ENCODE measurements at regions not wholly inside any gene's neighbourhood (a gene's known extent, or its start where the extent isn't known, plus 50 kb on each side); places are given as distances from the start of the nearest gene placed in this dataset.
"Not testable (repeated sequence)": the region's sequence is repeated elsewhere in the genome, so short reads cannot be mapped to it uniquely, and the experiment has no call there.

DNA sequence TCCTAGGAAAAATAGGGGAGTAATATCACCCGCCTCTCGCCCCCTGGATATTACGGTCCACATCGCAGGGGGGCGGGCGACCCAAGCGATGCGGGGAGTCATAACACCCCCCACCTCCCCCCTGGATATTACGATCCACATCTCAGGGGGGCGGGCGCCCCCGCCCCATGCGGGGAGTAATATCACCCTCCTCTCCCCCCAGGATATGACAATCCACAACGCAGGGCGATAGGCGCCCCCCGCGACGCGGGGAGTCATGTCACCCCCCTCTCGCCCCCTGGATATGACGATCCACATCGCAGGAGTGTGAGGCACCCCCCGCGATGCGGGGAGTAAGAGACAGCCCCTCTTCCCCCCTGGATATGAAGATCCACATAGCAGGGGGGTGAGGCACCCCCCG is 684.4 kb upstream of the PCDH9 start:
- Histone ChIP-seq H3K4me1 (ENCODE audit: low read length) (no peaks in the 10 kb centered on the region), H3K27ac (ENCODE audit: low read length) (no peak overlapping the region), H2AFZ (ENCODE audit: low read length) (no peak overlapping the region), H3K4me3 (ENCODE audit: low read length) (no peak overlapping the region), H3K9ac (ENCODE audit: low read length) (no peak overlapping the region), H3F3A (ENCODE audit: insufficient read depth, low read length) (no peaks in the 10 kb centered on the region), H3K27me3 (replicated peaks; ENCODE audit: insufficient read depth, low read length) (no peaks in the 10 kb centered on the region), H3K9me2 (replicated peaks; ENCODE audit: insufficient read depth, low read length) (no peaks in the 10 kb centered on the region), H3K36me3 (replicated peaks; ENCODE audit: insufficient read depth, low read length) (no peaks in the 10 kb centered on the region), H3K4me2 (ENCODE audit: low read depth, low read length) (no peak overlapping the region), H4K20me1 (ENCODE audit: insufficient read depth, low read length) (no peaks in the 10 kb centered on the region), H3K9me3 (replicated peaks; ENCODE audit: insufficient read depth, low read length) (no peaks in the 10 kb centered on the region), H3K79me2 (ENCODE audit: low read length) (no peaks in the 10 kb centered on the region)
- no peak for TF ChIP-seq EZH2 (optimal IDR thresholded peaks at IDR 0.05; ENCODE audit: low read depth, low read length)
- TF ChIP-seq EZH2phosphoT487 (IDR thresholded peaks at IDR 0.05; ENCODE audit: low read length): no peak
- TF ChIP-seq CTCF (IDR thresholded peaks at IDR 0.05; ENCODE audit: low read length): no peak
- no peak for DNase-seq

DNA sequence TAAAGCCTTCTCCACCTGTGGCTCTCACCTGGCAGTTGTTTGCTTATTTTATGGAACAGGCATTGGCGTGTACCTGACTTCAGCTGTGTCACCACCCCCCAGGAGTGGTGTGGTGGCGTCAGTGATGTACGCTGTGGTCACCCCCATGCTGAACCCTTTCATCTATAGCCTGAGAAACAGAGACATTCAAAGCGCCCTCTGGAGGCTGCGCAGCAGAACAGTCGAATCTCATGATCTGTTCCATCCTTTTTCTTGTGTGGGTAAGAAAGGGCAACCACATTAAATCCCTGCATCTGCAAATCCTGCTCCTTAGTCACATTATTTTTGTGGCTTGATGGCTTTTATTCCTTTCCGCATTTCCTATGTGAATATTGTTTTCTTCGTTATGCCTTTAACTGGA is 672.8 kb upstream of the PCDH9 start:
- not testable (repeated sequence) for H3K4me1 ChIP-seq (ENCODE audit: low read length); H3K9me3 ChIP-seq (replicated peaks; ENCODE audit: insufficient read depth, low read length); H3K9me2 ChIP-seq (replicated peaks; ENCODE audit: insufficient read depth, low read length); H4K20me1 ChIP-seq (ENCODE audit: insufficient read depth, low read length); H3K36me3 ChIP-seq (replicated peaks; ENCODE audit: insufficient read depth, low read length); H3K79me2 ChIP-seq (ENCODE audit: low read length); DNase-seq; H3K4me2 ChIP-seq (ENCODE audit: low read depth, low read length); H3K4me3 ChIP-seq (ENCODE audit: low read length); H3F3A ChIP-seq (ENCODE audit: insufficient read depth, low read length); H3K27ac ChIP-seq (ENCODE audit: low read length); H2AFZ ChIP-seq (ENCODE audit: low read length); H3K27me3 ChIP-seq (replicated peaks; ENCODE audit: insufficient read depth, low read length); H3K9ac ChIP-seq (ENCODE audit: low read length)

DNA sequence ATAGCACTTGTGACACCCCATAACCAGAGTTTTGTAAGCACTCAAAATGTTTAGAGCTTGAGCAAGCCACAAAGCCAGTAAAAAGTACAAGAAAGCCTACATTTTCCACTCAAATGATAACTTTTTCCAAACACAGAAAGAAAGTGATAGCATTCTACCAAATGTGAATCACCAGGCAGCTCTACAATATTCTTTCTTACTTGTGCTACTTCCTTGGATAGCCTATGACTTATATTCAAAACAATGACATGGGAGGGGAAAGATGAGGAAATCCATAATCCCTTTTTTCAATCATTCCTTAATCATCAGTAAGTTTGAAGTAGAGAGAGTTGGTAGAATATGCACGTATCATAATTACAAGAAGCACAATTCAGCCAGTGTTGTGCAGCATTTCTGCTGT is 650.8 kb upstream of the PCDH9 start:
- H3K27ac ChIP-seq (ENCODE audit: low read length): no peak overlapping the region
- no peaks in the 10 kb centered on the region for H3K27me3 ChIP-seq (replicated peaks; ENCODE audit: insufficient read depth, low read length)

GRCh38 chr13:67878376-67878775 is 648.2 kb upstream of the PCDH9 start:
- TF ChIP-seq EZH2phosphoT487 (IDR thresholded peaks at IDR 0.05; ENCODE audit: low read length) (no peak), CTCF (IDR thresholded peaks at IDR 0.05; ENCODE audit: low read length) (no peak), EZH2 (optimal IDR thresholded peaks at IDR 0.05; ENCODE audit: low read depth, low read length) (no peak)
- H3K4me3 ChIP-seq (ENCODE audit: low read length): no peak overlapping the region
- H3K9ac ChIP-seq (ENCODE audit: low read length): no peak overlapping the region
- no peaks in the 10 kb centered on the region for H4K20me1 ChIP-seq (ENCODE audit: insufficient read depth, low read length)
- no peak overlapping the region for H2AFZ ChIP-seq (ENCODE audit: low read length)
- H3K9me3 ChIP-seq (replicated peaks; ENCODE audit: insufficient read depth, low read length): no peaks in the 10 kb centered on the region
- H3K4me2 ChIP-seq (ENCODE audit: low read depth, low read length): no peak overlapping the region
- no peak overlapping the region for H3K27ac ChIP-seq (ENCODE audit: low read length)
- no peaks in the 10 kb centered on the region for H3K4me1 ChIP-seq (ENCODE audit: low read length)
- no peaks in the 10 kb centered on the region for H3F3A ChIP-seq (ENCODE audit: insufficient read depth, low read length)
- no peaks in the 10 kb centered on the region for H3K9me2 ChIP-seq (replicated peaks; ENCODE audit: insufficient read depth, low read length)
- DNase-seq: no peak
- H3K36me3 ChIP-seq (replicated peaks; ENCODE audit: insufficient read depth, low read length): no peaks in the 10 kb centered on the region
- H3K27me3 ChIP-seq (replicated peaks; ENCODE audit: insufficient read depth, low read length): no peaks in the 10 kb centered on the region
- H3K79me2 ChIP-seq (ENCODE audit: low read length): no peaks in the 10 kb centered on the region

More for the DNA sequence above, 650.8 kb upstream of the PCDH9 start:
- Histone ChIP-seq H3F3A (ENCODE audit: insufficient read depth, low read length) (no peaks in the 10 kb centered on the region), H3K79me2 (ENCODE audit: low read length) (no peaks in the 10 kb centered on the region), H3K9ac (ENCODE audit: low read length) (no peak overlapping the region), H3K4me3 (ENCODE audit: low read length) (no peak overlapping the region), H3K4me1 (ENCODE audit: low read length) (no peaks in the 10 kb centered on the region), H3K9me2 (replicated peaks; ENCODE audit: insufficient read depth, low read length) (no peaks in the 10 kb centered on the region), H4K20me1 (ENCODE audit: insufficient read depth, low read length) (no peaks in the 10 kb centered on the region), H3K36me3 (replicated peaks; ENCODE audit: insufficient read depth, low read length) (no peaks in the 10 kb centered on the region), H3K4me2 (ENCODE audit: low read depth, low read length) (no peak overlapping the region), H2AFZ (ENCODE audit: low read length) (no peak overlapping the region), H3K9me3 (replicated peaks; ENCODE audit: insufficient read depth, low read length) (no peaks in the 10 kb centered on the region)
- TF ChIP-seq EZH2 (optimal IDR thresholded peaks at IDR 0.05; ENCODE audit: low read depth, low read length) (no peak), EZH2phosphoT487 (IDR thresholded peaks at IDR 0.05; ENCODE audit: low read length) (no peak), CTCF (IDR thresholded peaks at IDR 0.05; ENCODE audit: low read length) (no peak)
- no peak for DNase-seq
